HG02981 (cell line): ENCODE measurements at regions not wholly inside any gene's neighbourhood (a gene's known extent, or its start where the extent isn't known, plus 50 kb on each side); places are given as distances from the start of the nearest gene placed in this dataset.
"Not testable (repeated sequence)": the region's sequence is repeated elsewhere in the genome, so short reads cannot be mapped to it uniquely, and the experiment has no call there.

ENCODE experiments used
- ATAC-seq: cut with Tn5 transposase; IDR thresholded peaks from one replicate; pipeline ENCODE4 v1.9.1; 2021; ENCODE audit warnings: mild to moderate bottlenecking, moderate library complexity; ENCODE audit not compliant: unreplicated experiment

DNA sequence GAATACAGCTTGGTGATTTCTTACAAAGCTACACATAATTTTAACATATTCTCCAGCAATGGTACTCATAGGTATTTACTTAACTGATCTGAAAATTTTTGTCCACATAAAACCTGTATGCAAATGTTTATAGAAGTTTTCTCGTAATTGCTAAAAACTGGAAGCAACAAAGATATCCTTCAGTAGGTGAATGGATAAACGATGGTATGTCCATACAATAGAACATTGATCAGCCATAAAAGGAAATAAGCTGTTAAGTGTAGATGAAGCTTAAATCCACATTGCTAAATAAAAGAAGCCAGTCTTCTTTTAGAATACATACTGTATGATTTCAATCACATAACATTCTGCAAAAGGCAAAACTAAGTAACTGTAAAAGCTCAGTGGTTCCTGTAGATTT is 224.8 kb upstream of the DPYD start:
- ATAC-seq: no peak

DNA sequence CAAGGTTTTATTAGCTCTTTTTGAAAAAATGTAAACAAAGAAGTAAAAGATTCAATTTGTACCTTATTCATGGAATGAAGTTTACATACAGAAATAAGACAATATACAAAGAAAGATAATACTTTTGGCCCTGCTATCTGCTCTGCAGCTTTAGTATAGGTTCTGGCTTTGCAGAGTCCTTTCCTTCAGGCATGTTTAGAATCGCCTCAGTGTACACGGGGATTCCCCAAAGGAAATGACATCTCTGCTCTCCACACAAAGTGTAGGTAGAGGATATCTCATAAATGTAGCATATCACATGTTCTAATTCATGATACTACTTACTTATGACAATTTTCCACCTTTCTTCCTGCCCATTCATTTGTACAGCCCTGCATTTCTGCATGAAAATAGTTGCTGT is 222.6 kb upstream of the DPYD start:
- no peak for ATAC-seq

DNA sequence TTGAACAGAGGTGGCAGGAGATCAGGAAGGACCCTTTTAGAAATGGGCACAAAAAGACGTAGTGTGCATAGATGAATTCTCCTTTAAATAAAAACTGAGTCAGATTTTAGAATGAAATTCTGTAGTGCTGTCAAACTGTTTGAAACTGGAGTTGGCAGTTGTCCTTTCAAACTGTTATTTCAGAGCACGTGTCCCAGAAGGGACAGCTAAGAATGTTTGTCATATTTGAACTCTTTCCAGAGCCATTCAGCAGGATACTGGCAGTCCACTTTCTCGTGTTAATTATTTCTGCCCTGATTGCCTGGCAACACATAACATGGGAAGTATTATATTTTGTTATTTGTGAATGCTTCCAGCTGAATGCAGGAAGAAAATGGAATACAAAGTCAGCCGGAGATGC is 212.3 kb upstream of the DPYD start:
- no peak for ATAC-seq

DNA sequence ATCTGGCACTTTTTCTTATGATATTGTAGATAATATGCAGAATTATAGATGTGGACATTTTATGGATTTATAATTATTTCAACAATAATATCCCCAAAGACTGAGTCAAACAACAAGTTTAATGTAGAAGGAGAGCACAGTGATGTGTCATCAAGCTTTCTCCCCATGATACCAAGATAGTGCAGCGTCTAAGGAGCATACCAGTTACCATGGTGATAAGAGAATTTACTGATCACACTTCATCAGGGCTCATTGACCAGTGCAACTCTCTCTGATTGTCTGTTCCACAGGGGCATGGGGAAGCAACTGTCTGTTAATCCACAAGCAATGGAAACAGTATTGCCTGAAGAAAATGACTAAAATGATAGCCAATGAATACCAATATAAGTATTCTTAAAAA is 209.6 kb upstream of the DPYD start:
- no peak for ATAC-seq

DNA sequence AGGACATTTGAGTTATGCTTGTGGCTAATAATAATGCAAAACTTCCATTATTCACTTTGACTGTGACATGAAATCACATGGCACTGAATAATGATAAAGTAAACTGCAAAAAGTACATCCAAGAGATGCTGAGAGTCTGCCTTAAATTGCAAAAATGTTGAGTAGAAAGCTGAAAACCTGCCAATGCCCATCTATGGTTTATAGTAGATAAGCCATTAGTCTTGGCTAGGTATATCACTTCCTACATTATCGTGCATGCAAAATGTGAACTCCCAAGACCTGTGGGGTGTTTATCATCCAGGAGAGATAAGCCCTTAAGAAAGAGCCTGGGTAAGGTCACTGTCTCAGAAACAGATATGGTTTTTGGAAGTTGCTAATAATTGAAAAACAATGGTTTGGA is 208.7 kb upstream of the DPYD start:
- no peak for ATAC-seq

DNA sequence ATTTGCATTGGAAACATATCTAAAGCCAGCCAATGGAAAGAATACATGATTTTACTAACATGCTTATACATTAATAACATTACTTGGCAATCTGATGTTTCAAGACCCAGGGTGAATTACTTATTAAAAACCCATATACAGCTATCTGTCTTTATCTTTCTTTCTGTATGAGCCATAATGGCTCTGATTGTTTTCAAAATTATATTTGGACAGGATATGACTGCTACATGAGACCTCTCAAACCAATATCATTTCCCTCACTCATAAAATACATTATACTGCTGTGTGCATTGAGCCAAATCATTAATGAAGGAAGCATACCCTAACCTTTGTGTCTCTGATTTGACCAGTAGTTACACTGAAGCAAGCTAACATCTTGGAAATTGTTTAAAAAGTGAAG is 205.9 kb upstream of the DPYD start:
- ATAC-seq: no peak

DNA sequence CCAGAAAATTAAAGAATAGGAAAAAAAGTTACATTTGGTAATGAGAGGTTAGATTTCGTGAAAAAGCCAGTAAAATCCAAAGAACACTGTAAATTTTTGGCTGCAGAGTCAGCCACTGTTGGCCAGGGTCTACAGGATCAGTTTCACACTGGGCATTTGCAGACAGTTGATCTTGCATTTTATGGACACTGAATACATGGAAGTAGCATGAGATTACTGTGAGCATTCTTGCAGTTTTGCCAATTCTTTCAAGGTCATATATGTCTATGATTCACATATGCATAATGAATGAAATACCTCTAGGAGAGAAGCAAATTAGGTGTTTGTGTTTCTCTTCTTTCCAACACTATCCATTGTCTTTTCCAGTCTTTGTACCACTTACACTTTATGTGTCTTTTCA is 200.8 kb upstream of the DPYD start:
- ATAC-seq: no peak

DNA sequence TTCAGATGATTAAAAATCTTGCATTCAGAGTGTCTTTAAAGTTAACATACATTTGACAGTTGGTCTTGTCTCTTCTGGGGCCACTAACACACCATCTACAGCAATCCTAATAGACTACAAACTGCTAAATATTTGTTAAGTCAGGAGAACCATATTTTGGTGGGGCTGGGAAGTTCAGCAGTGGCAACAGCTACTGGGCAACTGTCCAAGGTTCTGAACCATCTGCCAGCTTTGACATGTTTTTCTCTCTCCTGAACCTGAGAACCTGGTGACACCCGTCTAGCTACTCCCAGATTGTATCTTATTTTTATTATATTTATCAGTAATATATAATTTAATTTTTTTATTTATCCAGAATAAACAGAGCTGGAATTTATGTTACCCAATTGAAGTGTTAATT is 199.0 kb upstream of the DPYD start:
- no peak for ATAC-seq

DNA sequence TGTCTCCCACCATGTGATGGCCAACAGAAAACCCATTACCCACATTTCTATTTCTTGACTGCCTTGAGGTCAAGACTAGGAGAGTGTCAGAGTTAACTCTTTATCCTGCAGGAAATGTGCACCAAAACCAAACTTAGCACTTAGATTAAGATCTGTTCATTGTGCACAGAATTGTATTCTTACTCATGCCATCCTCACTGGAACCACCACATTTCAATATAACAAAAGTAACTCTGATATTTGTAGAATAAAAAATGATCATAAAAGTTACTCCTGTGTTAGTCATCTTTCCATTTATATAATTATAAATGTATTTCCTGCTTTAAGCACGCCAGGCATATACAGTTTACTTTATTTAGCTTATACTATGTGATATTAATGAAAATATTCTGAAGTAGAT is 193.0 kb upstream of the DPYD start:
- no peak for ATAC-seq

DNA sequence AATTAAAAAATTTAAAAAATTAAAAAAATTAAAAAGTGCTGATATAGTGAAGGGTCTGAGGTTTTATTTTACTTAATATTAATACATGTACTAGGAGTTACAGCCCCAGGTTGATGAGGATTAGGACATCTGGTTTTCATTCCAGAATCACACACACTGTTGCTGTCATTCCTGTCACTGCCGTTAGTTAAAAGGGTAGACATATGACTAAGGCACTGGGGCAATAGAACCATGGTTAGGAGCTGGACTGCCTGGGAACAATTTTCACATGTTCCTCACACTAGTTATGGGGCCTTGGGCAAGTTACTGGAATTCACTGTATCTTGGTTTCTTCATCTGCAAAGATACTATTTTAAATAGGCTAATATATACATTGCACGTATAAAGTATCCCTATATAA is 191.8 kb upstream of the DPYD start:
- ATAC-seq: no peak

DNA sequence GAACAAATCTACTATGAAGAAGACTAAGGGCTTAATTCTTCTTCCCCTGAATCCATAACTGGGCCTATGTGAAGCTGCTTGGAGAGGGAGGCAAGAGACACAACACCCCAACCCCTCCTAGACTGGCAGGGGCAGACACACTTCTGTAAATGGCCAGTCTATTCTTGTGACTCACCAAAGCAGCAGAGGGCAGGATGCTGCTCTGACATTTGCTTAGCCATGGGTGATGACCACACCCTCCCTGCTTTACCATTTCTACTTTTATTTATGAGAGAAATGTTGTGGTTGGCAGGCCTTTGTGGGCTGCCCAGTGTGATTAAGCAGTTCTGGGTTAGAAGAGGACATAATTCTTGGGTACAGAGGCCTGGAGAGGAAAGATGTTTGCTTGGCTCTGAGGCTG is 189.8 kb upstream of the DPYD start:
- ATAC-seq: no peak

DNA sequence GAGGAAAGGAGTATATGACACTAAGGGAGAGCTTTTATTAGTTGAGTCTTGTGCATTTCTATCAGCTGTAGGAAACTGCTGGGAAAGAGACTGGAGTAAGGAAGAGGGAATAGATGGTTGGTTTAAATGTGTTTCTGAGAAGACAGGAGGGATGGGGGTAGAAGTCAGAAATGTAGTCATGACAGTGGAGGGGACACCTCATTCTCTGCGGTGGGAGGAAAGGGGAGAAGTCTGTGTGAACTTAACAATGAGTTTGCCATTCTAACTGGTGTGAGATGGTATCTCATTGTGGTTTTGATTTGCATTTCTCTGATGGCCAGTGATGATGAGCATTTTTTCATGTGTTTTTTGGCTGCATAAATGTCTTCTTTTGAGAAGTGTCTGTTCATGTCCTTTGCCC is 187.5 kb upstream of the DPYD start:
- not testable (repeated sequence) for ATAC-seq

DNA sequence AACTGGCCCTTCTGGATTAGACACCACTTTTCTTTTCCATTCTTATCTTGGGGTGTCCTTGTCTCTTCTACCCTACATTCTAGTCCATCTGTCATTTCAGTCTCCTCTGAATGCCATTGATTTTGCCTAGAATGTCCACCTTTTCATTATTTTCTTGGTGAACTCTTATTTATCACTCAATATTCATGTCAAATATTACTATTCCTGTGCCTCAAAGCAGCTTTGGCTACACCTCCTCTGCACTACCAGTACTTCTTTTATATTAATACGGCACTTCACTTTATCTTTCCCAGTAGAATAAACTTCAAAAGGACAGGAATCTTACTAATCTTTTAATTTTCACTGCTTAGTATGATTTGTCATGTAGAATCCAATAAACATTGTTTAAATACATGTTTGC is 186.4 kb upstream of the DPYD start:
- no peak for ATAC-seq

DNA sequence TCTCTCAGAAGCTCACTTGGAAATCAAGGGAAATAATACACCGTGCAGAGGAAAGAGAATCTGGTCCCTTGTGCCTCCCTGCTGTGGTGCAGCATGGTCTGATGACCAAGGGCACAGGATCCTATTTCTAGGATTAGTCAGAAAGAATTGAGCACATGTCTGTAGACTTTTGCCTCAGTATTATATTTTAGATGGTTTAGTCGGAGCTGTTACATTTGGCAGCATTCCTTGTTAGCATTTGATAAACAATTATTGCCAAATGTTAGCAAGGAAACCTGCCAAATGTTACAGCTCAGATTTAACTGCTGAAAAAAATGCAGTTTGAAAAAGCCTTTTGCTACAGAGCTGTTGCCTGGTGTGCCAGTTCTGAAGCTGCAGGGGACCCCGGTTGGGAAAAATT is 183.5 kb upstream of the DPYD start:
- ATAC-seq: no peak

DNA sequence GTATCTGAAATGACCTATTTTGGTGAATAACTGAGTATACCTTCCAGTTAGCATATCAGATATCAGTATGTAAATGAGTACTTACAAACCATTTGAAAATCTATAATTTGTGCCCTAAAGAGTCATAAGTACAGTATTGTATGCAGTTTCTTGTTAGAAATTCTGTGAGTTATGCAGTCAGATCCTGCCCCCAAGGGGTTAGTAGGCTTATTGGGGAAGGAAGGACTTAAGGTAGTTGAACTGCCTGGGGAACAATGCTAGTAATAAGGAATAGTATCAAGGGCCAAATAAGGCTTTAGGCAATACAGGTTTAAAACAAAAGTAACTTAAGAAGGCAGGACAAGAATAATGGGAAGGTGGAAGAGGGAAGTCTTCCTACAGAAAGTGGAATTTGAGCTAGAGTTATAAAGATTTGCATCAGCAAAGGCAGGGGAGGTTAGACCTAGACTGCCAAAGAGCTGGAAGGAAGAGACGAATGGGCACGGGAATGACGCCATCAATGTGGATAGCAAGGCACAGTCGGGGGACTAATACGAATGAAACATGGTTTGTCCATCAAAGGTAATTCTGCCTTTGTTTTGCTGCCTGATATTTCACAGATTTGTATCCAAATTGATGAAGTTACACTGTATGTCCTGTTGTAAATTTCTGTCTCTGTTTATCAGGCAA is 182.9 kb upstream of the DPYD start:
- ATAC-seq: no peak

DNA sequence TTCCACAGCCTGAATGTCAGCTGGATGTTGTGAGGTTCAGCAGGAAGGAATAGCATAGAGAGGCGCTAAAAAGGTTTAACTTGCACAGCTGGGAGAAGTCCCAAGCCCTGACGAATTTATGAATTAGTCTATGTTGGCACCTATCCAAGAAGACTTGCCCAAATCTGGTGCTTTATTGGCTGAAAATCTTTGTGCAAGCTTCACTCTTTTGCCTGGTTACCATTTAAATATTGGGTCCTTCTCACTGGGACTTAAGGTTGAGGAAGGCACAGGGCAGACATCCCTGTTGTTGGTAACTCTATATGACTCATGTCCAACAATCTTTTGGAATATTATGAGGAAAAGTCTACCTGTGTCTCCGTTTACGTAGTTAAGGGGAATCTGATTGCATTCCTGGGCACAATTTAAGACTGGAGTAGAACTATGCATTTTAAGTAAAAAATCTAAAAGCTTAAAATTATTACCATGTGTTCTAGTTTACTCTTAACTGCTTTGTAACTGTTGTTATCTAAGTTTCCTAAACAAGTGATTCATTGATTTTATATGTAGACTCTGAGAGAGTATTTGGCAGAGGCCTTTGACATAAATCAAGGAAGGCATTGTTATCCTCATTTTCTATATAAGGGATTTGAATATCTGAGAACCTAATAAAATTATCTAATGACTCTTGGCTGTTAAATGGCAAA is 181.7 kb upstream of the DPYD start:
- ATAC-seq: no peak

DNA sequence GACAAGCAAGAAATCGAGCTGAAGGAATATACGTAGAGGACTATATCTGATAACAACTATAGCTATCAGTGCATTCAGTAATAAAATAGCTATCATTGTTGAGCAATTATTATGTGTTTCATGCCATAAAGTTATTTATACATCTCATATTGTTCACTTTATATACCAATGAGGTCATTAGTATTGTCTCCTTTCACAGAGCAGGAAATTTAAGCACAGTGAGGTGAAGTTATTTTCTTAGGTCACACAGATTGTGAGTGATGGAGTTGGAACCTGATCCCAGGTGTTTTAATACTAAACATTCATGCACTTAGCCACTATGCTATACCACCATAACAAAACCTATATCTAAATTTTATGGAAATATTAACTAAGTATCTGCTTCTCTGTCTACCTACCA is 180.5 kb upstream of the DPYD start:
- ATAC-seq: no peak

DNA sequence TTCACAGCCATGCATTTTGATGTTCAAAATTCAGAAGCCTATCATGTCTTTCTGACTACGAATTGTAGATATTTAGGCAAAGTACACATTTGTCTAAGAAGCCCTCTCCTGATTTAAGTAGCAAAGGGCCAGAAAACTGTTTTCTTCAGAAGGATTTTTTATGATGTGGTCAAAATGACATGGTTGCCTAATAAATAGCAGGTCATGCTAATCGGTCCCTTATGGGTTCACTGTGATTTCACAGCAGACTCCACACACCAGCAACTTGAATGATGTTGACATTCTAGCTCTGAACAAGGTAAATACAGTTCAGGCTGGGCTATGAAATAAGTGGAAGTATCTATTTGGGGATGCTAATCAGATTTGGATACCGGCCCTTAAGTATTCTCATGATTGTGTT is 178.7 kb upstream of the DPYD start:
- ATAC-seq: no peak

DNA sequence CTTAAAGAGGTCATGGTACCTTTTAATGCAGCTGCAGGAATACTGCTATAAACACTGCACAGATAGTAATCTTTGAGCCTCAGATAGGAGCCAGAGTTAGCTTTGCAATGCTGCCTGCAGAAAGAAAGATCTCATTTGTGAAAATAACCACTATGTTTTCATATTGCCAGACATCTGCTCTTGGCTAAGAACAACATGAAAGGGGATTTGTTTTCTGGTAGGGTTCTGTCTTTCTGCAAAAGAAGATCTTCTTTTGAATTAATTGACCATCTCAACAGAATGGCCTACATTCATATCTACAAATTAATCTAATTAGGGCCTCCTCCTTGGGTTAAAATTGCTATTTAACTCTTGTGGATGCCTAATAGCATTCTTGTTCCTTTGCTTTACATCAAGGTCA is 177.6 kb upstream of the DPYD start:
- no peak for ATAC-seq

DNA sequence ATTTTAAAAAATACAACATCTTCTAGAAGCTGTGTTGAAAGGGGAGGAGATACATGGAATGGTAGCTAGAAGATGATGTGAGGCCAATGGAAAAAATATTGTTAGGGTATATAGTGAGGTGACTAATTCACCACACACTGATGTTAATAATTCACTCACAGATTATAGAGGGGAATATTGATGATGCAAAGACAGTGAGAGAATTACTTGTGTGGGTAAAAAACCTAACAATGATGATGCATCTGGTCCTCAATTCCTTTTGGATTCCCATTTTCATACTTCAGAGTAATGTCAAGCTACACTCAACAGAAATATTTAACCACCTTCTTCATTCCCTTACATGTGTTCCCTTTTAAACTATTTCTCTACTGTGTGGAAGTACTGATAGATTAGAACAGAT is 169.5 kb upstream of the DPYD start:
- ATAC-seq: no peak

DNA sequence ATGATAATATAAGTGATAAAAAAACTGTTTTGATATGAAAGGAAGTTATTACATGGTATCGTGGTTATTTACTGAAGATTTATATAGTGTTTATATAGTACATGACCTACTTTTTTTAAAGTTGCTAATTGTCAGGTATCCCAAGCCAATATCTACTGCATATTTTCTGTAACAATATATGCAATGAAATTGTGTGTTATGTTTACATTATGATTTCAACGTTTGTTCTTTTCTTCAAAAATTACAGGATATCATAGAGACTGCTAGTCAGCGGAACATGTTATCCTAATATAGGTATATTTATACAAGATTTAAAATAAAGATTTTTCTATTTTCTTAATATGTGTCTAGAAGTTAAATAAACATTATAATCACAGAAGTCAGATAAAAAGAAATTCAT is 167.5 kb upstream of the DPYD start:
- no peak for ATAC-seq

DNA sequence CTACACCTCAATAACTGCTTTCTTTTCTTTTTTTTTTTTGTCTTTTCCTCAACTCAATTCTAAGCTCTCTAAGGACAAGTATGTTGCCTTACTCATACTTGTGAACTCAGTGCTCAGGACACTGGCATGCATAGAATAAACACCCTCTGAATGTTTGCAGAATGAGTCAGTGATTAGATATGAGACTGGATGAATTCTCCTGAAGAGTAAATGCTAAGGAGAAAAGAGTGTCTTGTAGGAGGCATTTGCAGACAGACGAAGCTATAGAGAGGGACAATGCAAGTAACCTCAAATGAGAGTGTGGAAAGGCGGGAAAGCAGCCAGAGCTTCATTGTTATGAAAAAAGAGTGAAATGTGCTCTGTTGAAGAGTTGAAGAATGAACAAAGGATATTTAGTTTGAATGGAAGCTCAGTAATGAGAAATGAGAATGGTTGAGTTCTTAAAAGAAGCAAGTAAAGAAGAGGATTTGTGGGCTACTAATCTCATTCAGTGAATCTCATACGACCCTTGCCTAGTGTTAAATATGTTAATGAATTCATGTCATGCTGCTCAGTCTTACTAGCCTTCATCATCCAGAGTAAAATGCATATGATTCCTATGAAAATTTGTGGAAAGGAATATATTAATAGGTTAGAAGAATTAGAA is 166.1 kb upstream of the DPYD start:
- ATAC-seq: no peak

DNA sequence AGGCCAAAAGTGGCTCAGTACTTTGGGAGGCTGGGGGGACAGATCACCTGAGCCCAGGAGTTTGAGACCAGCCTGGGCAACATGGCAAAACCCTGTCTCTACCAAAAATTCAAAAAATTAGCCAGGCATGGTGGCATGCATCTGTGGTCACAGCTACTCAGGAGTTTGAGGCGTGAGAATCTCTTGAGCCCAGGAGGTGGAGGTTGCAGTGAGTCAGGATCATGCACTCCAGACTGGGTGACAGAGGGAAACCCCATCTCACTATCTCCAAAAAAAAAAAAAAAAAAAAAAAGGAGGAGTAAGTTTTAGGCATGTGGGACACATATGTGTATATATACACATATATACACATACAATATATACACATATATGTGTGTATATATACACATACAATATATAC is 165.3 kb upstream of the DPYD start:
- no peak for ATAC-seq
